Mesenchymal stem cell (in vitro differentiated cells and primary cell): ENCODE measurements at regions not wholly inside any gene's neighbourhood (a gene's known extent, or its start where the extent isn't known, plus 50 kb on each side); places are given as distances from the start of the nearest gene placed in this dataset.

Experiments used
- DNase-seq: peaks from one replicate; pipeline ENCODE4 v3.0.0-alpha.2; 2013
- H2AFZ ChIP-seq: one replicate; pipeline ENCODE4 v1.6.1; 2013; ENCODE audit warnings: low read depth, mild to moderate bottlenecking, control low read depth, inconsistent platforms, low read length, moderate library complexity
- H2AK5ac ChIP-seq: 2 replicates; pipeline ENCODE4 v1.6.1; 2013; ENCODE audit warnings: low read length, moderate library complexity, mild to moderate bottlenecking, inconsistent platforms; ENCODE audit not compliant: severe bottlenecking
- H2BK120ac ChIP-seq: one replicate; pipeline ENCODE4 v1.6.1; 2013; ENCODE audit warnings: low read depth, mild to moderate bottlenecking, inconsistent platforms, low read length, moderate library complexity
- H2BK12ac ChIP-seq, 2 experiments: one replicate each; pipeline ENCODE4 v1.6.1; 2013; ENCODE audit warnings: inconsistent platforms in 2 of 2, low read length in 2 of 2, mild to moderate bottlenecking in 2 of 2, moderate library complexity in 2 of 2, control low read depth in 1 of 2
- H2BK15ac ChIP-seq: one replicate; pipeline ENCODE4 v1.6.1; 2013; ENCODE audit warnings: mild to moderate bottlenecking, low read depth, inconsistent platforms; ENCODE audit not compliant: poor library complexity, severe bottlenecking
- H2BK5ac ChIP-seq: 2 replicates; pipeline ENCODE4 v1.6.1; 2013; ENCODE audit warnings: low read depth, mild to moderate bottlenecking, low read length, control low read depth, inconsistent platforms; ENCODE audit not compliant: poor library complexity, severe bottlenecking
- H3K14ac ChIP-seq, 2 experiments: one replicate each; pipeline ENCODE4 v1.6.1; 2013; ENCODE audit warnings: inconsistent platforms in 2 of 2, low read length in 2 of 2, control low read depth in 1 of 2, mild to moderate bottlenecking in 1 of 2, moderate library complexity in 1 of 2
- H3K18ac ChIP-seq, 2 experiments: one replicate each; pipeline ENCODE4 v1.6.1; 2013; ENCODE audit warnings: inconsistent platforms in 2 of 2, low read length in 2 of 2, control low read depth in 1 of 2, low read depth in 1 of 2, mild to moderate bottlenecking in 1 of 2
- H3K23ac ChIP-seq, 2 experiments: one replicate each; pipeline ENCODE4 v1.6.1; 2013; ENCODE audit warnings: inconsistent platforms in 2 of 2, low read length in 2 of 2, mild to moderate bottlenecking in 2 of 2, moderate library complexity in 2 of 2, control low read depth in 1 of 2
- H3K27ac ChIP-seq: 2 replicates; pipeline ENCODE4 v1.5.1; 2013; ENCODE audit warnings: mild to moderate bottlenecking, moderate library complexity, low read length, control low read depth, inconsistent platforms; ENCODE audit not compliant: poor library complexity, severe bottlenecking
- H3K27me3 ChIP-seq, 2 experiments: 2 replicates each; pipeline versions ENCODE4 v1.6.1 to v1.7.0; 2013; ENCODE audit warnings: low read length in 2 of 2, mild to moderate bottlenecking in 2 of 2, moderate library complexity in 2 of 2, control low read depth in 1 of 2, inconsistent platforms in 1 of 2; ENCODE audit not compliant: control insufficient read depth in 1 of 2, insufficient read depth in 1 of 2
- H3K36me3 ChIP-seq, 2 experiments: 2 replicates each; pipeline versions ENCODE4 v1.6.1 to v1.7.0; 2013; ENCODE audit warnings: low read length in 2 of 2, control low read depth in 1 of 2, inconsistent platforms in 1 of 2, low read depth in 1 of 2, mild to moderate bottlenecking in 1 of 2; ENCODE audit not compliant: insufficient read depth in 2 of 2, control insufficient read depth in 1 of 2
- H3K4ac ChIP-seq, 2 experiments: one replicate each; pipeline ENCODE4 v1.6.1; 2013; ENCODE audit warnings: inconsistent platforms in 2 of 2, low read length in 2 of 2, mild to moderate bottlenecking in 2 of 2, moderate library complexity in 2 of 2, control low read depth in 1 of 2, low read depth in 1 of 2
- H3K4me1 ChIP-seq: 2 replicates; pipeline ENCODE4 v1.6.1; 2013; ENCODE audit warnings: low read depth, low read length, control low read depth; ENCODE audit not compliant: control insufficient read depth, insufficient read depth
- H3K4me2 ChIP-seq: 2 replicates; pipeline ENCODE4 v1.6.1; 2013; ENCODE audit warnings: low read length, mild to moderate bottlenecking, inconsistent platforms; ENCODE audit not compliant: poor library complexity, severe bottlenecking
- H3K4me3 ChIP-seq, 2 experiments: 2 replicates each; pipeline versions ENCODE4 v1.5.1 to v1.7.0; 2013; ENCODE audit warnings: low read length in 2 of 2, mild to moderate bottlenecking in 2 of 2, control low read depth in 1 of 2, low read depth in 1 of 2; ENCODE audit not compliant: insufficient read depth in 1 of 2
- H3K79me1 ChIP-seq: replicated peaks from 2 replicates; pipeline ENCODE4 v1.6.1; 2013; ENCODE audit warnings: mild to moderate bottlenecking, control low read depth, low read length, inconsistent platforms; ENCODE audit not compliant: poor library complexity, severe bottlenecking
- H3K9ac ChIP-seq: 2 replicates; pipeline ENCODE4 v1.7.0; 2013; ENCODE audit warnings: mild to moderate bottlenecking, low read length, moderate library complexity
- H3K9me3 ChIP-seq: 2 replicates; pipeline ENCODE4 v1.7.0; 2013; ENCODE audit warnings: mild to moderate bottlenecking, low read length; ENCODE audit not compliant: control insufficient read depth
- H4K8ac ChIP-seq: one replicate; pipeline ENCODE4 v1.6.1; 2013; ENCODE audit warnings: inconsistent platforms, mild to moderate bottlenecking, low read length, moderate library complexity
- H4K91ac ChIP-seq: one replicate; pipeline ENCODE4 v1.6.1; 2013; ENCODE audit warnings: mild to moderate bottlenecking, low read length, inconsistent platforms
- WGBS: methylation state at CpG from one replicate; pipeline ENCODE4 v1.1.7; 2013; ENCODE audit warnings: mixed read lengths; 5-methylcytosine and 5-hydroxymethylcytosine counted together

DNA sequence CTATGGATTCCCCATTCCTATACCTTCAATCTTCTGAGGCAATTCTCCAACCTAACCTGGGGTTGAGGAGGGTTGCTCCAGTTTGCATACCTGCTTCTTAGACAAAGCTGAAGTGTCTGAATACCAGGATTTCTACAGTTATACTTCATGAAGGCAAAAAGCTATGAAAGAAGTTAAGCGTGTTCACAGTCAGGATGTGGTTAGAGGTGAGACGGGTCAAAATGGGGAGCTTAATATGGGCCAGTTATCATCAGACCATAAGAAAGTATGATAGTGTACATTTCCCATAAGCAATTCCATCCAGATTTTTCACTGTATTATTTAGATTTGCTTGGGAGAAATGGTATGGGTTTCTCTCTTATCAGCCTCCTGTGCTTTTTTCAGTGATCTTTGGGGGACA, 156.9 kb upstream of the FER start:
- Histone ChIP-seq H3K4me2 (no peak overlapping the region), H2AFZ (no peak overlapping the region), H3K4ac (no peak overlapping the region), H3K27me3 (no peaks in the 10 kb centered on the region), H2AK5ac (no peak overlapping the region), H3K9me3 (no peaks in the 10 kb centered on the region), H3K18ac (no peak overlapping the region), H2BK120ac (no peak overlapping the region), H4K91ac (no peak overlapping the region), H3K9ac (no peak overlapping the region), H3K4me3 (no peak overlapping the region), H3K79me1 (no peaks in the 10 kb centered on the region), H3K27ac (no peak overlapping the region), H3K4me1 (no peaks in the 10 kb centered on the region), H3K23ac (no peak overlapping the region), H2BK5ac (no peak overlapping the region), H2BK12ac (no peak overlapping the region), H3K36me3 (no peaks in the 10 kb centered on the region), H4K8ac (no peak overlapping the region), H3K14ac (no peak overlapping the region), H2BK15ac (no peak overlapping the region)
- no peak for DNase-seq
- WGBS: 100% methylated on average over 1 of the region's 2 CpGs

- Histone ChIP-seq H3K9me3 (no peaks in the 10 kb centered on the region), H2BK120ac (no peak overlapping the region), H2AK5ac (no peak overlapping the region), H3K36me3 (no peaks in the 10 kb centered on the region), H3K79me1 (no peaks in the 10 kb centered on the region), H3K18ac (no peak overlapping the region), H4K8ac (no peak overlapping the region), H3K9ac (no peak overlapping the region), H2BK15ac (no peak overlapping the region), H4K91ac (no peak overlapping the region), H2AFZ (no peak overlapping the region), H2BK5ac (no peak overlapping the region), H3K27ac (no peak overlapping the region), H3K4me3 (no peak overlapping the region), H3K4me1 (no peaks in the 10 kb centered on the region), H2BK12ac (no peak overlapping the region), H3K14ac (no peak overlapping the region), H3K23ac (no peak overlapping the region), H3K27me3 (no peaks in the 10 kb centered on the region), H3K4ac (no peak overlapping the region), H3K4me2 (no peak overlapping the region)
- no peak for DNase-seq
- 100% methylated on average over 1 of the region's 2 CpGs for WGBS
Measured at GRCh38 chr5:108588323-108588722, 159.4 kb upstream of the FER start.

DNA sequence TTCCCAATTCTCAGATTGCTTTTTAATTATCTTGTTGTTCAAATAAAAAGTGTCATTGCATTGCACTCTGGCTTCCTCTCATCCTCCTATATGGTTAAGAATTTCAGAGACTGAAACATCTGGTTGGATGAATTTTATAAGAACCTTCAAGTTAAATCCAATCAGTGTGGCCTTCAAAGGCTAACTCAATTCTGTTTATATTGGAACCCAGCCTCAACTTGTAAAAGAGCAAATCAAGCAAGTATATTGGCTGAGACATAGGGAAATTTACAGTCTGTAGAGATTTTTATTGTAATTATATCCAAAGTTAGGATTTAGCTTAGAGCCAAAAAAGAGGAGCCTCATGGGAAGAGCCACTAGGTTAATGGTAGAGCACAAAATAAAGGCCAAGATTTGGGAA, 159.9 kb upstream of the FER start:
- Histone ChIP-seq H3K27ac (no peak overlapping the region), H2AFZ (no peak overlapping the region)

DNA sequence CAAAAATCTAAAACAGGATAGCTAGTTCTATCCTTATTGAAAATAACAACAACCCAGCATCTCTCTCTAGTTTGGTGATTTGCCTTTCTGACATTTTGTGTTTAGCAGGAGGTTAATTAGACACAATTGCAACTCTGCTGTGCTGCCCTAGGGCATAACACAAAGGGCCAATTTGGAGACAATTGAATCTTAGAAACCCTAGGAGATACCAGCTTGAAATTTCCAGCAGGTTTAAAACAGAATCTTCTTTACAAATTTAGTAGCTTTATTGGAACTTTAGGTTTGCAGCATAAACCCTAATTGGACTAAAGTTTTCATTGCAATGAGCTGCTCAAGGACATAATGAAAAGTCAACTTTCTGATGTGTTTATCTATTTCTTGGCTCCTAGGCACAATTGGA, 166.7 kb upstream of the FER start:
- Histone ChIP-seq H2BK15ac (no peak overlapping the region), H3K23ac (no peak overlapping the region), H3K36me3 (no peaks in the 10 kb centered on the region), H3K27me3 (peaks cover 0 to 5% of the 10 kb centered on the region in 2 experiments), H4K91ac (no peak overlapping the region), H3K18ac (no peak overlapping the region), H3K4me3 (no peak overlapping the region), H3K14ac (no peak overlapping the region), H2AFZ (no peak overlapping the region), H2BK120ac (no peak overlapping the region), H2BK5ac (no peak overlapping the region), H3K4me2 (no peak overlapping the region), H3K27ac (no peak overlapping the region), H2BK12ac (no peak overlapping the region), H3K79me1 (no peaks in the 10 kb centered on the region), H3K4ac (no peak overlapping the region), H3K4me1 (no peaks in the 10 kb centered on the region), H3K9ac (no peak overlapping the region), H4K8ac (no peak overlapping the region), H2AK5ac (no peak overlapping the region), H3K9me3 (no peaks in the 10 kb centered on the region)
- DNase-seq: no peak

More for the DNA sequence above, 159.9 kb upstream of the FER start:
- Histone ChIP-seq H4K91ac (no peak overlapping the region), H3K36me3 (no peaks in the 10 kb centered on the region), H2AK5ac (no peak overlapping the region), H2BK5ac (no peak overlapping the region), H3K4ac (no peak overlapping the region), H3K18ac (no peak overlapping the region), H3K14ac (no peak overlapping the region), H2BK120ac (no peak overlapping the region), H3K4me3 (no peak overlapping the region), H3K4me2 (no peak overlapping the region), H2BK12ac (no peak overlapping the region), H3K23ac (no peak overlapping the region), H4K8ac (no peak overlapping the region), H2BK15ac (no peak overlapping the region), H3K4me1 (no peaks in the 10 kb centered on the region), H3K9me3 (no peaks in the 10 kb centered on the region), H3K9ac (no peak overlapping the region), H3K27me3 (no peaks in the 10 kb centered on the region), H3K79me1 (no peaks in the 10 kb centered on the region)
- DNase-seq: no peak
